ENCODE measurements at regions not wholly inside any gene's neighbourhood (a gene's known extent, or its start where the extent isn't known, plus 50 kb on each side); places are given as distances from the start of the nearest gene placed in this dataset.

DNA sequence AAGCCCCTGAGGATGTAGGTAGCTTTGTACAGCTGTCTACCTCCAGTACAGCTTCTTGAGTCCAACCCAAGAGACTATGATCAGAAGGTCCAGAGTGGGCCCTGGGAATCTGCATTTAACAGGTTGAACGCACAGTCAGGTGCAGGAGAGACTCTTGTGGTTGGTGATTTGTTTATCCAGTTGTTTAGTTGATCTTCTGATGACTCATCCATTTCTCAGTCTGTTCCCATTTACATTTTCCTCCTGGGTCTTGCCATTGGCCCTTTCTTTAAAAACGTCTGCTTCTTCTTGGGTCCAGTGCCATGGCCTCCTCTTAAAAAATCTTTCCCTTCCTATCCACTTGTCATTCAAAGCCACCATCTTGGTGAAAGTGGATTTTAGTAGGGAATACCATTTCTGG is 734.2 kb downstream of the MED13L start:
- 70 to 79% methylated on average over 2 of the region's 2 CpGs for WGBS, 2 donors
- no peaks in the 10 kb centered on the region for H3K4me1 ChIP-seq
- no peaks in the 10 kb centered on the region for H3K36me3 ChIP-seq
- ATAC-seq (ENCODE audit: low FRiP score in 2 of 2) = no peak
- no peak for DNase-seq
- H3K9me3 ChIP-seq = no peaks in the 10 kb centered on the region
- no peak overlapping the region for H3K27ac ChIP-seq
- TF ChIP-seq POLR2AphosphoS5 (IDR thresholded peaks at IDR 0.05) = no peak
- TF ChIP-seq, protein P1, sequence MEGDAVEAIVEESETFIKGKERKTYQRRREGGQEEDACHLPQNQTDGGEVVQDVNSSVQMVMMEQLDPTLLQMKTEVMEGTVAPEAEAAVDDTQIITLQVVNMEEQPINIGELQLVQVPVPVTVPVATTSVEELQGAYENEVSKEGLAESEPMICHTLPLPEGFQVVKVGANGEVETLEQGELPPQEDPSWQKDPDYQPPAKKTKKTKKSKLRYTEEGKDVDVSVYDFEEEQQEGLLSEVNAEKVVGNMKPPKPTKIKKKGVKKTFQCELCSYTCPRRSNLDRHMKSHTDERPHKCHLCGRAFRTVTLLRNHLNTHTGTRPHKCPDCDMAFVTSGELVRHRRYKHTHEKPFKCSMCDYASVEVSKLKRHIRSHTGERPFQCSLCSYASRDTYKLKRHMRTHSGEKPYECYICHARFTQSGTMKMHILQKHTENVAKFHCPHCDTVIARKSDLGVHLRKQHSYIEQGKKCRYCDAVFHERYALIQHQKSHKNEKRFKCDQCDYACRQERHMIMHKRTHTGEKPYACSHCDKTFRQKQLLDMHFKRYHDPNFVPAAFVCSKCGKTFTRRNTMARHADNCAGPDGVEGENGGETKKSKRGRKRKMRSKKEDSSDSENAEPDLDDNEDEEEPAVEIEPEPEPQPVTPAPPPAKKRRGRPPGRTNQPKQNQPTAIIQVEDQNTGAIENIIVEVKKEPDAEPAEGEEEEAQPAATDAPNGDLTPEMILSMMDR (IDR thresholded peaks at IDR 0.05) = no peak
- no peak for TF ChIP-seq POLR2A (IDR thresholded peaks at IDR 0.05)
- TF ChIP-seq EP300 (IDR thresholded peaks at IDR 0.05) = no peak
- H3K4me3 ChIP-seq = no peak overlapping the region
- H3K27me3 ChIP-seq = no peaks in the 10 kb centered on the region

DNA sequence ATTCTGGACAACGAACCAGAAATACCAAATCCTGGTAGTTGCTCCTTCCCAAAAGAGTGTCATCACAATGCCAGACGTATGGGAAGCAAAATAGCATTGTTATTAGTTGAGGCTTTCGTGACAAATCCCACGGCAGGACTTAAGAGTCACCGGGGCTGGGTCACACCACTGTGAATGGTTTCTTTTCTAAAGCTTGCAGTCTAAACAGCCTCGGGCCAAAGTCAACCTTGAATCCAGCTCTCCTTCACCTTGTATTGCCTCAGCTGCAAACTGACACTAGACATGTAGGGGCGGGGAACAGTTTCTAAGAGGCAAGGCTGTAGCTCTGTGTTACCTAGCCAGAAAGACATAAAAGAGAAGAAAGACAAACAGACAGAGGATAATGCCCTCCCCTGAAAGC is 734.8 kb downstream of the MED13L start:
- Histone ChIP-seq H3K27ac (no peak overlapping the region), H3K4me1 (no peaks in the 10 kb centered on the region), H3K27me3 (no peaks in the 10 kb centered on the region), H3K4me3 (no peak overlapping the region), H3K9me3 (no peaks in the 10 kb centered on the region), H3K36me3 (no peaks in the 10 kb centered on the region)
- DNase-seq = no peak
- WGBS, 2 donors = 84 to 89% methylated on average over 7 of the region's 7 CpGs
- no peak for ATAC-seq (ENCODE audit: low FRiP score in 2 of 2)
- no peak for TF ChIP-seq POLR2A (IDR thresholded peaks at IDR 0.05)
- TF ChIP-seq, protein P1 (IDR thresholded peaks at IDR 0.05) = no peak
- no peak for TF ChIP-seq EP300 (IDR thresholded peaks at IDR 0.05)
- TF ChIP-seq POLR2AphosphoS5 (IDR thresholded peaks at IDR 0.05) = no peak

DNA sequence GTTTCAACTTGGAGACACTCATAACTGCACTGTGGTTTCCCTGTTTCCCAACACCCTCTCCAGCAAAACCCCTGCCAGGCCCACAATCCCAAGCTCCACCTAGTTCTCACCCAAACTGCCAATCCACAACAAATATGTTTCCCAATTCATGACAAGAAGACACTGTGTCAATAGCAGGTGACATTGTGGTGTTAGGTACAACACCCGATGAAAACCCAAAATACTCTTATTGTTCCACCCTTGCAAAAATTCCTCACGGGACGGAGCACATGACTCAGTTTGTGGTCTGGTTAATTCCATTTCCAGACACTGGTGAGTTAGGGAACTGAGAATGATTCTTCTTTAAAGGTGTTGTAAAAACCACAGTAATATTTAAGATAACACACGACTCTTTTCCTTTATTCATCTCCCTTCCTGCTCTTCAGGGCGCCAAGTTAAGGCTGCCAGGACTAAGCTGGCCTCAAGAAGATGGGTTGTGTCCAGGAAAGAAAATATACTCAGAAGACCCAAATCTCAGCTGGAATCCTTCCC is 735.5 kb downstream of the MED13L start:
- no peak for ATAC-seq (ENCODE audit: low FRiP score in 2 of 2)
- TF ChIP-seq POLR2A (IDR thresholded peaks at IDR 0.05) = no peak
- TF ChIP-seq, protein P1 (IDR thresholded peaks at IDR 0.05) = no peak
- TF ChIP-seq EP300 (IDR thresholded peaks at IDR 0.05) = no peak
- TF ChIP-seq POLR2AphosphoS5 (IDR thresholded peaks at IDR 0.05) = no peak
- H3K27ac ChIP-seq = no peak overlapping the region
- no peak overlapping the region for H3K4me3 ChIP-seq
- H3K36me3 ChIP-seq = no peaks in the 10 kb centered on the region
- no peaks in the 10 kb centered on the region for H3K9me3 ChIP-seq
- no peaks in the 10 kb centered on the region for H3K4me1 ChIP-seq
- no peaks in the 10 kb centered on the region for H3K27me3 ChIP-seq
- 89% methylated on average over 5 of the region's 5 CpGs for WGBS, 2 donors
- DNase-seq = no peak

DNA sequence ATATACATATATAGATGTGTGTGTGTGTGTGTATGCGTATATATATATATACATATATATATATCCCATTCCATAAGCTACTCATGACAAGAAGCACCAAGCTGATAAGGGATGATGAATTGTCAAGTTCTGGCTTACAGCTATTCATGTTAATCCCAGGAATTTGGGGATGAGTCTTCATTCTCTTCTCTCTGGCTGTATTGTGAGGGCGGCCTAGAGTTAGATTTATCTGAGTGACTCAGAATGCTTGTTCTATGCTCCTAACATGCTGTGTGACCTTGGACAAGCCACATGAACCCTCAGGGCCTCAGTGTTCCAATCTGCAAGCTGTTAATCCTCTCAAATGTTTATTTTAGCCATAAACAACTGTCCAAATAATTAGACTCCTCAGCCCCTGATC is 749.0 kb downstream of the MED13L start:
- H3K36me3 ChIP-seq = no peaks in the 10 kb centered on the region
- DNase-seq (no peak), ATAC-seq (ENCODE audit: low FRiP score in 2 of 2) (no peak)
- 93 to 95% methylated on average over 2 of the region's 2 CpGs for WGBS, 2 donors
- no peak overlapping the region for H3K27ac ChIP-seq
- no peak for TF ChIP-seq POLR2AphosphoS5 (IDR thresholded peaks at IDR 0.05)
- TF ChIP-seq EP300 (IDR thresholded peaks at IDR 0.05) = no peak
- TF ChIP-seq, protein P1 (IDR thresholded peaks at IDR 0.05) = no peak
- TF ChIP-seq POLR2A (IDR thresholded peaks at IDR 0.05) = no peak
- H3K9me3 ChIP-seq = no peaks in the 10 kb centered on the region
- H3K4me1 ChIP-seq = no peaks in the 10 kb centered on the region
- H3K4me3 ChIP-seq = no peak overlapping the region
- no peaks in the 10 kb centered on the region for H3K27me3 ChIP-seq

DNA sequence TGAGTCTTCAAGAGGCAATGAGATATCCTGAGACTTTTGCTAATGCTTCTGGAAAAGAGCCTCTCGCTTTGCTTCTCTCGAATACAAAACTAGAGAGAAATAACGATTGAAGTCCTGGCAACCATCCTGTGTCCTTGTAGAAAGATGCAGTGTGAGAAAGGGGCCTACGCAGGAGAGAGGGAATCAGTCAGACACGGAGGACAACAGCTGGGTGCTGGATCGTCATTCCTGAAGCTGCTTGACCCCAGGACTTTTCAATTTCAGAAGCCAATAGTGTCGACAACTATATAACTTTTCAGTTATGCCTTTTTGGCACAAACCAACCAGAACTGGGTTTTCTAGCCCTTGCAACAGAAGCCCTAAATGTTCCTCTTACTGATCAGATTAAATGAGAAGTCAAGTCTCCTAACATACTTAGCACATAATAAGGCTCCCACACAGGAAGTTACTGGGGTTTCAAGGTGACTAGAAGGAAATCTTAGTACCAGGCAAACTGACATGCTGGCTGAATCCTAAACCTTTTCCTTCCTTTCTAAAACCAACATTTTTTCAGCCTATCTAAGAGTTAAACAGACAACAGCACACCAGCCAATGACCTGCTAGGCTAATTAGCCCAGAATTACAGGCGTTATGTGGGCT is 755.6 kb downstream of the MED13L start:
- ATAC-seq (ENCODE audit: low FRiP score in 2 of 2) = no peak
- no peaks in the 10 kb centered on the region for H3K4me1 ChIP-seq
- H3K9me3 ChIP-seq = peaks cover 0 to 5% (median 0%) of the 10 kb centered on the region in 4 donors
- no peak overlapping the region for H3K4me3 ChIP-seq
- no peaks in the 10 kb centered on the region for H3K36me3 ChIP-seq
- TF ChIP-seq POLR2A (IDR thresholded peaks at IDR 0.05) = no peak
- no peak for TF ChIP-seq POLR2AphosphoS5 (IDR thresholded peaks at IDR 0.05)
- no peak for TF ChIP-seq EP300 (IDR thresholded peaks at IDR 0.05)
- TF ChIP-seq, protein P1 (IDR thresholded peaks at IDR 0.05) = no peak
- no peaks in the 10 kb centered on the region for H3K27me3 ChIP-seq
- no peak overlapping the region for H3K27ac ChIP-seq
- DNase-seq = no peak
- WGBS, 2 donors = 64 to 71% methylated on average over 8 of the region's 8 CpGs

Measured in upper lobe of left lung (tissue), 6 donors.